C4-2B (cell line): ENCODE measurements at regions not wholly inside any gene's neighbourhood (a gene's known extent, or its start where the extent isn't known, plus 50 kb on each side); places are given as distances from the start of the nearest gene placed in this dataset.
"Not testable (repeated sequence)": the region's sequence is repeated elsewhere in the genome, so short reads cannot be mapped to it uniquely, and the experiment has no call there.

Experiments
- CTCF ChIP-seq: fragments of 450-650 bp; conservative IDR thresholded peaks from 2 replicates; pipeline ENCODE4 v1.5.1; 2017; ENCODE audit warnings: mild to moderate bottlenecking
- ZFX ChIP-seq: fragments of 450-650 bp; IDR thresholded peaks from 2 replicates; pipeline ENCODE4 v1.6.1; 2017

- TF ChIP-seq CTCF, ZFX: not testable (repeated sequence)
Measured at GRCh38 chr9:138200481-138201142, 323.0 kb downstream of the CACNA1B start.
